HG02981 (cell line): ENCODE measurements at regions not wholly inside any gene's neighbourhood (a gene's known extent, or its start where the extent isn't known, plus 50 kb on each side); places are given as distances from the start of the nearest gene placed in this dataset.

Experiments
- ATAC-seq: cut with Tn5 transposase; IDR thresholded peaks from one replicate; pipeline ENCODE4 v1.9.1; 2021; ENCODE audit warnings: mild to moderate bottlenecking, moderate library complexity; ENCODE audit not compliant: unreplicated experiment

DNA sequence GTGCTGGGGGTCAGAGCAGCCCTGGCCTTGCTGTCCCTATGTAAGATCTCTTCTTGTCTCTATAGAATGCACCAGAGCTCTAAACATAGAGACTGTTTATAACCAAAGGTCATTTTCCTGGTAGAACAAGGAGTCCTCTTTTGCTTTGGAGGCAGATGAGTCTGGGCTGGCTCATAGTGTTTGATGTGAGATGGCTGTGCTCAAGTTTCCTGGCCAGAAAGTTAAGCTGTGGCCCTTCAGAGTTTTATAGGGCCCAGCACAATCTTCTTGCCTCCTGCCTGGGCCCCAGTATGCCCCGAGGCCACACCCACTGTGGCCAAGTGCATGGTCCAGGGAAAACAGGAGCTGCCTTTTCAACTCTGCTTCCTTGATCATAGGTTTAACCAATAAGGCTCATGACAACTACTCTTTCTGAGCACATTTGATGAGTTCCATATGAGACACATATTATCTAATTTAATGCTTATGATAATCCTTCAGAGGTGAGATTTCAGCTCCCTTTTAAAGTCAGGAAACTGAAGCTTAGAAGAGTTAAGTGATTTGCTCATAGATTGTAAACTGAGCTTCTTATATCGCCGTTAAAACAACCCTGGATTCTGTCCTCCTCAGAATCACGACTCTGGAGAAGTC, 66.3 kb downstream of the MYCN start:
- ATAC-seq: no peak

DNA sequence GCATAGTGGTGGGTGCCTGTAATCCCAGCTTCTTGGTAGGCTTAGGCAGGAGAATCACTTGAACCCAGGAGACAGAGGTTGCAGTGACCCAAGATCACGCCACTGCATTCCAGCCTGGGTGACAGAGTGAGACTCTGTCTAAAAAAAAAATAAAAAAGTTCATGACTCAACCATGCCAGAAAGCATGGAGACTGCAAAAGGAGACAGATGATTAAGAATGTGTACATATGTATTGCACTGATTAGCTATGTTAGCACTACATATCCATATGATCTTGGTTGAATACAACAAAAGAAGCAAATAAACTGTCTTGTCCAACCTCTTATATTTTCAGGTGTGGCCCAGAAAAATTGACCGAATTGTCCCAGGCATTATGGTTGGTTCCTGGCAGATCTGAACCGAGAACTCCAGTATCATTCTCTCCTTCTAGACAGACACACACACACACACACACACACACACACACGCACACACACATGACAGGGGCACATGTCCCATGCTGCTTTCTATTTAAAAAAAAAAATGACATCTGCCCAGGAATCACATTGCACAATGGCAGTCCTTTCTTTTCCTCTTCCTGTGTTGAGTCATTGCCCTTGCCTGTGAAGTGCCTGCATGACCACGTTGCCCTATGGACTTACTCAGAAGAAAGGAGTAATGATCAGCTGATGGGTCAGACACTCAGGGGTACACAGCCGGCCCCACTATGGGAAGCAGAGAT, 65.6 kb downstream of the MYCN start:
- no peak for ATAC-seq

GRCh38 chr2:16005389-16005788, 65.0 kb downstream of the MYCN start:
- no peak for ATAC-seq

DNA sequence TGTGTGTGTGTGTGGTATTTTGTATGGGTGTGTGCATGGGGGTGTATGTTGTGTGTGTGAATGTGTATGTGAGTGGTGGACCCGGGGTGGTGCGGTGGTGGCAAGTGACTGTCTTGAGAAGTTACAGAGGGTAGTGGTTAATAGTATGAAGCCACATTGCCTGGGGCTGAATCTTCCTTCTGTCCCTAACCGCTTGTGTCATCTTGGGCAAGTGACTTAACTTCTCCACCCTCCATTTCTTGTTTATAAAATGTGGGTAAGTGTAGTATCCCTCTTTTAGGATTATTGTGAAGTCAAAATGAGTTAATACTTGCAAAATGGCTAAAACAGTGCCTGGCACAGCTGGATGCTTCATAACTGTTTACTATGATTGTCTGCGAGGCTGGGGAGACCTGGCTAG, 63.5 kb downstream of the MYCN start:
- no peak for ATAC-seq

DNA sequence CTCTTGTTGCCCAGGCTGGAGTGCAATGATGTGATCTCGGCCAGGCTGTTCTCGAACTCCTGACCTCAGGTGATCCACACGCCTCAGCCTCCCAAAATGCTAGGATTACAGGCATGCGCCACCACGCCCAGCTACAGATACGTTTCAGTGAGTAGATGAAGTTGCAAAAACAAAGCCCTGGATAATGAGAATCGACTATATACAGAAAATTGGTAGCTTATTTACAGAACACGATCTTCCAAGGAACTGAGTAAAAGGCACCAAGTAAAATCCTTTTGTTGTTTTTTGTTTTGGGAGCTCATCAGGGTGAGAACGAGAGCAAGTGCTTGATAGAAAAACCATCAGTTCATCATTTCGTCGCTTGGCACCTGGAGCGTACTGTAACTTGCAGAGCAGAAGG, 62.8 kb downstream of the MYCN start:
- no peak for ATAC-seq

GRCh38 chr2:16002575-16002974, 62.2 kb downstream of the MYCN start:
- ATAC-seq: no peak

GRCh38 chr2:16002144-16002543, 61.8 kb downstream of the MYCN start:
- ATAC-seq: no peak

GRCh38 chr2:16000642-16001041, 60.3 kb downstream of the MYCN start:
- ATAC-seq: no peak

- no peak for ATAC-seq
Observed at GRCh38 chr2:15999596-16000469, 59.5 kb downstream of the MYCN start.

DNA sequence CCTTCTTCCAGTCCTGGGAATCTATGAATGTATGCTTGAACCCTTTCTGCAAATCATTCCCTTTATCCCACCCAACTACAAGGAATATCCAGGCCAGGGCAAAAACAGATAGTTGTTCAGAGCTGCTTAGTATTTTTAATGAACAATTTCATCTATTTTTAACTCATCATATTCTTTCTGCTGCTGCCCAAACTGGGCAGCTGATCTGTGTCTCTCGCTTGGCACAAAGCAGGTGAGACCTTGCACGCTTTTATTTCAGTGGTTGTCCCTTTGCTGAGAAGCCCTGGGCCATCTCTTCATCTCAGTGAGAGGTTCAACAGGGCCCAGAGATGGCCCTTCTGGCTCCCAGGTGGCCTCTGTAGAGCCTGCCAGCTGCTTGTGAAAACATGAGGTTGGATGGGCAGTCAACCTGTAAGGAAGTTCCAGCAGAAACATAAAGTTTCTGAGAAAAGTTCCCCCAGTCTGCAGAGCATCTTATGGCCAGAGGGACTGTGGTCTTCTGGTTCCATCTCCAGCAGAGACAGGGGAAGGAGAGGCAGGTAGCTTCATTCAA, 57.5 kb downstream of the MYCN start:
- ATAC-seq: no peak

- no peak for ATAC-seq
Observed at GRCh38 chr2:15996536-15997423, 56.4 kb downstream of the MYCN start.
